ENCODE measurements at regions not wholly inside any gene's neighbourhood (a gene's known extent, or its start where the extent isn't known, plus 50 kb on each side); places are given as distances from the start of the nearest gene placed in this dataset.

DNA sequence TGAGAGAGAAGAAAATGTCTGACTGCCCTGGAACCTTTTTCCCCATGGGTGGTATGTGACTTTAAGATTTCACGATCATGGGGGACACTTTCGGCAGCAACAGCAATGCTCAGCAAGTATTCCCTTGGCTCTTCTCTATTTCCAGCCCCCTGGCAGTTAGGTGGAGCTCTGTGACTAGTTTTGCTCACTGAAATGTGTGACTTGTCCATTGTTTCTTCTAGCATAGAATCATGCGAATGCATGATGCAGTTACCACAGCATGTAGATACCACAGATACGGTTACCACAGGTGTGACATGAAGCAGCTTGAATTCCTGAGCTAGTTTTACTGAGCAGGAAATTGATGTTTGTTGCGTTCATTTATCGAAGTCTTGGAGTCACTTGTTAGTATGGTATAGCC lies 1034.5 kb upstream of the EEF2KMT start:
- FAIRE-seq (no peak), DNase-seq (ENCODE audit: low read depth, low spot score) (no peak)
- Histone ChIP-seq H3K9me3 (replicated peaks; ENCODE audit: control insufficient read depth, insufficient read depth, low read length) (peaks cover 3% of the 10 kb centered on the region), H3K9me1 (replicated peaks; ENCODE audit: control insufficient read depth, extremely low read depth, insufficient read depth, low read length) (no peaks in the 10 kb centered on the region), H3K36me3 (ENCODE audit: control insufficient read depth in 2 of 2, extremely low read depth in 1 of 2, insufficient read depth in 2 of 2, low read length in 2 of 2) (no peaks in the 10 kb centered on the region), H4K20me1 (replicated peaks; ENCODE audit: control insufficient read depth, extremely low read depth, insufficient read depth, low read length) (no peaks in the 10 kb centered on the region), H3K9ac (replicated peaks; ENCODE audit: extremely low read depth, insufficient read depth, low read length) (no peak overlapping the region), H3K4me1 (ENCODE audit: control insufficient read depth, extremely low read depth, insufficient read depth, low read length) (no peaks in the 10 kb centered on the region), H3K4me3 (replicated peaks in 1 of 3; ENCODE audit: insufficient read depth in 1 of 3, low read depth in 1 of 3, low read length in 3 of 3) (no peak overlapping the region), H3K4me2 (ENCODE audit: insufficient read depth, low read length) (no peak overlapping the region), H3K27me3 (ENCODE audit: control insufficient read depth in 2 of 2, insufficient read depth in 2 of 2, low read length in 2 of 2) (no peaks in the 10 kb centered on the region), H2AFZ (ENCODE audit: low read depth, low read length) (no peak overlapping the region), H3K27ac (ENCODE audit: insufficient read depth, low read depth, low read length) (no peak overlapping the region), H3K79me2 (ENCODE audit: control insufficient read depth, insufficient read depth, low read length) (no peaks in the 10 kb centered on the region)
- dilution Hi-C loops (cut with MboI; ENCODE audit: extremely low pct_ligation_motif_present, low sequenced_read_pairs) = no loop called here
- intact Hi-C loops (cut with micrococcal nuclease) = no loop called here
- CTCF ChIA-PET = no interaction called here
- POLR2A ChIA-PET = no interaction called here
- BruUV-seq (replicated peaks) = no TSS peak
- TF ChIP-seq GATA2 (IDR thresholded peaks at IDR 0.05; ENCODE audit: insufficient read depth, insufficient read length, low read depth, low read length) = no peak

DNA sequence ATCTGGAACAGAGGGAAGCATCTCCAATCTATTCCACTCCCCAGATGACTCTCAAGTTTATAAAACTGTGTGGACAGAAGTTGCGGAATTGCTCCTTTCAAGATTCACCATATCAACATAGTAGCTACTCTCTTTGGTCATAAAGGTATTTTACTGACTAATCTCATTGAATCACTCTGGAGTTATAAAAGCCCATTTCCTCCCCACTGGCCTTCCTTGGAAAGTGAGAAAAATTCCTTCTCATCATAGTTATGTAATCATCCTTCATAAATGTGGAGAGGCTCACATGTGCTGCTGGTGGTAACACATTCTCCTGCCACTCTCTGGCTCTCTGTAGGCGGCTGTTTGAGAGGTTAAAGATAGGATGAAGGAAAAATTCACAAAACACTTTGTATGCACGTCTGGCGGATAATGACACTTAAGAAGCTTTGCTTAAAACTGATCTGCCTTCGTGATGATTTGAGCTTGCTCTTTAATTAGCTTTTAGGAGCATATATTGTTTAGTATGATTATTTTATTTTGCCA lies 1034.0 kb upstream of the EEF2KMT start:
- no peaks in the 10 kb centered on the region for H3K79me2 ChIP-seq (ENCODE audit: control insufficient read depth, insufficient read depth, low read length)
- POLR2A ChIA-PET = no interaction called here
- BruUV-seq (replicated peaks) = no TSS peak
- no peak overlapping the region for H2AFZ ChIP-seq (ENCODE audit: low read depth, low read length)
- no peak overlapping the region for H3K27ac ChIP-seq (ENCODE audit: insufficient read depth, low read depth, low read length)
- CTCF ChIA-PET = no interaction called here
- DNase-seq (ENCODE audit: low read depth, low spot score) (no peak), FAIRE-seq (no peak)
- H3K9me1 ChIP-seq (replicated peaks; ENCODE audit: control insufficient read depth, extremely low read depth, insufficient read depth, low read length) = no peaks in the 10 kb centered on the region
- H4K20me1 ChIP-seq (replicated peaks; ENCODE audit: control insufficient read depth, extremely low read depth, insufficient read depth, low read length) = no peaks in the 10 kb centered on the region
- TF ChIP-seq JUN (IDR thresholded peaks at IDR 0.05; ENCODE audit: borderline replicate concordance, insufficient read depth, insufficient read length, low read depth) = no peak
- TF ChIP-seq, protein P1, sequence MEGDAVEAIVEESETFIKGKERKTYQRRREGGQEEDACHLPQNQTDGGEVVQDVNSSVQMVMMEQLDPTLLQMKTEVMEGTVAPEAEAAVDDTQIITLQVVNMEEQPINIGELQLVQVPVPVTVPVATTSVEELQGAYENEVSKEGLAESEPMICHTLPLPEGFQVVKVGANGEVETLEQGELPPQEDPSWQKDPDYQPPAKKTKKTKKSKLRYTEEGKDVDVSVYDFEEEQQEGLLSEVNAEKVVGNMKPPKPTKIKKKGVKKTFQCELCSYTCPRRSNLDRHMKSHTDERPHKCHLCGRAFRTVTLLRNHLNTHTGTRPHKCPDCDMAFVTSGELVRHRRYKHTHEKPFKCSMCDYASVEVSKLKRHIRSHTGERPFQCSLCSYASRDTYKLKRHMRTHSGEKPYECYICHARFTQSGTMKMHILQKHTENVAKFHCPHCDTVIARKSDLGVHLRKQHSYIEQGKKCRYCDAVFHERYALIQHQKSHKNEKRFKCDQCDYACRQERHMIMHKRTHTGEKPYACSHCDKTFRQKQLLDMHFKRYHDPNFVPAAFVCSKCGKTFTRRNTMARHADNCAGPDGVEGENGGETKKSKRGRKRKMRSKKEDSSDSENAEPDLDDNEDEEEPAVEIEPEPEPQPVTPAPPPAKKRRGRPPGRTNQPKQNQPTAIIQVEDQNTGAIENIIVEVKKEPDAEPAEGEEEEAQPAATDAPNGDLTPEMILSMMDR (IDR thresholded peaks at IDR 0.05; ENCODE audit: extremely low read depth in 1 of 2, insufficient read depth in 1 of 2, low read depth in 1 of 2, low read length in 2 of 2) = no peak
- TF ChIP-seq, protein P2, sequence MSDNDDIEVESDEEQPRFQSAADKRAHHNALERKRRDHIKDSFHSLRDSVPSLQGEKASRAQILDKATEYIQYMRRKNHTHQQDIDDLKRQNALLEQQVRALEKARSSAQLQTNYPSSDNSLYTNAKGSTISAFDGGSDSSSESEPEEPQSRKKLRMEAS (IDR thresholded peaks at IDR 0.05; ENCODE audit: insufficient read depth, insufficient read length) = no peak
- no peak for TF ChIP-seq FOS (IDR thresholded peaks at IDR 0.05; ENCODE audit: borderline replicate concordance, insufficient read depth, low read length)
- TF ChIP-seq POLR2AphosphoS5 (IDR thresholded peaks at IDR 0.05; ENCODE audit: insufficient read depth, low read depth, low read length) = no peak
- no peak for TF ChIP-seq POLR2A (IDR thresholded peaks at IDR 0.05; ENCODE audit: low read depth, low read length)
- no peak for TF ChIP-seq MYC (IDR thresholded peaks at IDR 0.05; ENCODE audit: low read depth, low read length)
- TF ChIP-seq EZH2 (IDR thresholded peaks at IDR 0.05; ENCODE audit: borderline replicate concordance, low read depth, low read length, severe bottlenecking) = no peak
- no peak for TF ChIP-seq GATA2 (IDR thresholded peaks at IDR 0.05; ENCODE audit: insufficient read depth, insufficient read length, low read depth, low read length)
- intact Hi-C loops (cut with micrococcal nuclease) = no loop called here
- H3K4me1 ChIP-seq (ENCODE audit: control insufficient read depth, extremely low read depth, insufficient read depth, low read length) = no peaks in the 10 kb centered on the region
- H3K4me3 ChIP-seq (replicated peaks in 1 of 3; ENCODE audit: insufficient read depth in 1 of 3, low read depth in 1 of 3, low read length in 3 of 3) = no peak overlapping the region
- no peaks in the 10 kb centered on the region for H3K27me3 ChIP-seq (ENCODE audit: control insufficient read depth in 2 of 2, insufficient read depth in 2 of 2, low read length in 2 of 2)
- peaks cover 3% of the 10 kb centered on the region for H3K9me3 ChIP-seq (replicated peaks; ENCODE audit: control insufficient read depth, insufficient read depth, low read length)
- H3K36me3 ChIP-seq (ENCODE audit: control insufficient read depth in 2 of 2, extremely low read depth in 1 of 2, insufficient read depth in 2 of 2, low read length in 2 of 2) = no peaks in the 10 kb centered on the region
- dilution Hi-C loops (cut with MboI; ENCODE audit: extremely low pct_ligation_motif_present, low sequenced_read_pairs) = no loop called here
- H3K4me2 ChIP-seq (ENCODE audit: insufficient read depth, low read length) = no peak overlapping the region
- H3K9ac ChIP-seq (replicated peaks; ENCODE audit: extremely low read depth, insufficient read depth, low read length) = no peak overlapping the region
